ENCODE measurements at regions not wholly inside any gene's neighbourhood (a gene's known extent, or its start where the extent isn't known, plus 50 kb on each side); places are given as distances from the start of the nearest gene placed in this dataset.

- TF ChIP-seq DPF2 (IDR thresholded peaks at IDR 0.05) (no peak), CTCF (IDR thresholded peaks at IDR 0.05 in 2 of 3, conservative IDR thresholded peaks at IDR 0.05 in 1 of 3; ENCODE audit: control insufficient read depth in 2 of 3, extremely low read depth in 1 of 3, insufficient read depth in 1 of 3, low read depth in 3 of 3, low read length in 3 of 3) (no peak), RAD21 (IDR thresholded peaks at IDR 0.05; ENCODE audit: insufficient read depth, low read depth, low read length) (no peak), EP300 (IDR thresholded peaks at IDR 0.05; ENCODE audit: borderline replicate concordance in 1 of 2, control insufficient read depth in 1 of 2, low read depth in 2 of 2, low read length in 2 of 2) (no peak), SIN3A (IDR thresholded peaks at IDR 0.05; ENCODE audit: low read depth, low read length) (no peak), ZNF622 (IDR thresholded peaks at IDR 0.05) (no peak), ZZZ3 (IDR thresholded peaks at IDR 0.05; ENCODE audit: control insufficient read depth, insufficient read length, low read depth) (no peak), POLR2AphosphoS5 (IDR thresholded peaks at IDR 0.05; ENCODE audit: low read length) (no peak), E2F4 (IDR thresholded peaks at IDR 0.05; ENCODE audit: low read depth, low read length) (no peak), SRF (IDR thresholded peaks at IDR 0.05; ENCODE audit: low read depth in 2 of 2, low read length in 2 of 2) (no peak), ZBTB33 (IDR thresholded peaks at IDR 0.05) (no peak), RB1 (IDR thresholded peaks at IDR 0.05; ENCODE audit: borderline replicate concordance) (no peak)
Measured at GRCh38 chr6:18720075-18720474, 332.9 kb downstream of the RNF144B start.

Data from GM12878 (cell line).